Adrenal gland (tissue), 5 donors: ENCODE measurements at regions not wholly inside any gene's neighbourhood (a gene's known extent, or its start where the extent isn't known, plus 50 kb on each side); places are given as distances from the start of the nearest gene placed in this dataset.

ENCODE experiments used
- CTCF ChIP-seq, 6 experiments: fragments of 450-650 bp in 4 of 6; fragments of 200-600 bp in 2 of 6; sonication (generic) in 1 of 6; IDR thresholded peaks; 1 replicate in 5 of 6; 2 replicates in 1 of 6; pipeline versions ENCODE4 v1.5.1 to v1.8.0; 2016 to 2021; ENCODE audit warnings: antibody characterized with exemption in 6 of 6, mild to moderate bottlenecking in 2 of 6, moderate library complexity in 1 of 6
- POLR2A ChIP-seq, 2 donors: fragments of 450-650 bp; IDR thresholded peaks; one replicate each; pipeline ENCODE4 v1.6.1; 2017; ENCODE audit warnings: antibody characterized with exemption in 2 of 2, mild to moderate bottlenecking in 2 of 2, moderate library complexity in 1 of 2
- donor health status: DM: no; HTN: no; CAD: no.

- TF ChIP-seq CTCF (IDR thresholded peaks at IDR 0.05) = no peak
- no peak for TF ChIP-seq POLR2A (IDR thresholded peaks at IDR 0.05)
Measured at GRCh38 chr9:100661668-100662067, 83.8 kb downstream of the CAVIN4 start.
